HG02588 (cell line): ENCODE measurements at regions not wholly inside any gene's neighbourhood (a gene's known extent, or its start where the extent isn't known, plus 50 kb on each side); places are given as distances from the start of the nearest gene placed in this dataset.
"Not testable (repeated sequence)": the region's sequence is repeated elsewhere in the genome, so short reads cannot be mapped to it uniquely, and the experiment has no call there.

Experiments used
- ATAC-seq: cut with Tn5 transposase; IDR thresholded peaks from one replicate; pipeline ENCODE4 v1.9.1; 2021; ENCODE audit warnings: mild to moderate bottlenecking, moderate library complexity; ENCODE audit not compliant: unreplicated experiment

- no peak for ATAC-seq
Measured at GRCh38 chr5:98175474-98175873, 598.0 kb upstream of the RGMB start.

GRCh38 chr5:98179791-98180755 lies 593.4 kb upstream of the RGMB start:
- no peak for ATAC-seq

DNA sequence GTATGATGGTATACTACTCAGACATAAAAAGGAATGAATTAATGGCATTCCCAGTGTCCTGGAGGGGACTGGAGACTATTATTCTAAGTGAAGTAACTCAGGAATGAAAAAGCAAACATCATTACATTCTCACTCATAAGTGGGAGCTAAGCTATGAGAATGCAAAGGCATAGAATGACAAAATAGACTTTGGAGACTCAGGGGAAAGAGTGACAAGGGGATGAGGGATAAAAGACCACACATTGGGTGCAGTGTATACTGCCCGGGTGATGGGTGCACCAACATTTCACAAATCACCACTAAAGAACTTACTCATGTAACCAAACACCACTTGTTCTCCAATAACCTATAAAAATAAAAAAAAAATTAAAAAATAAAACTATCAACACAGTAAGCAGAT lies 587.3 kb upstream of the RGMB start:
- no peak for ATAC-seq

GRCh38 chr5:98187945-98188344 lies 585.5 kb upstream of the RGMB start:
- ATAC-seq = no peak

DNA sequence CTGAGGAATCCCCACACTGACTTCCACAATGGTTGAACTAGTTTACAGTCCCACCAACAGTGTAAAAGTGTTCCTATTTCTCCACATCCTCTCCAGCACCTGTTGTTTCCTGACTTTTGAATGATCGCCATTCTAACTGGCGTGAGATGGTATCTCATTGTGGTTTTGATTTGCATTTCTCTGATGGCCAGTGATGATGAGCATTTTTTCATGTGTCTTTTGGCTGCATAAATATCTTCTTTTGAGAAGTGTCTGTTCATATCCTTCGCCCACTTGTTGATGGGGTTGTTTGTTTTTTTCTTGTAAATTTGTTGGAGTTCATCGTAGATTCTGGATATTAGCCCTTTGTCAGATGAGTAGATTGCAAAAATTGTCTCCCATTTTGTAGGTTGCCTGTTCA lies 583.1 kb upstream of the RGMB start:
- not testable (repeated sequence) for ATAC-seq

DNA sequence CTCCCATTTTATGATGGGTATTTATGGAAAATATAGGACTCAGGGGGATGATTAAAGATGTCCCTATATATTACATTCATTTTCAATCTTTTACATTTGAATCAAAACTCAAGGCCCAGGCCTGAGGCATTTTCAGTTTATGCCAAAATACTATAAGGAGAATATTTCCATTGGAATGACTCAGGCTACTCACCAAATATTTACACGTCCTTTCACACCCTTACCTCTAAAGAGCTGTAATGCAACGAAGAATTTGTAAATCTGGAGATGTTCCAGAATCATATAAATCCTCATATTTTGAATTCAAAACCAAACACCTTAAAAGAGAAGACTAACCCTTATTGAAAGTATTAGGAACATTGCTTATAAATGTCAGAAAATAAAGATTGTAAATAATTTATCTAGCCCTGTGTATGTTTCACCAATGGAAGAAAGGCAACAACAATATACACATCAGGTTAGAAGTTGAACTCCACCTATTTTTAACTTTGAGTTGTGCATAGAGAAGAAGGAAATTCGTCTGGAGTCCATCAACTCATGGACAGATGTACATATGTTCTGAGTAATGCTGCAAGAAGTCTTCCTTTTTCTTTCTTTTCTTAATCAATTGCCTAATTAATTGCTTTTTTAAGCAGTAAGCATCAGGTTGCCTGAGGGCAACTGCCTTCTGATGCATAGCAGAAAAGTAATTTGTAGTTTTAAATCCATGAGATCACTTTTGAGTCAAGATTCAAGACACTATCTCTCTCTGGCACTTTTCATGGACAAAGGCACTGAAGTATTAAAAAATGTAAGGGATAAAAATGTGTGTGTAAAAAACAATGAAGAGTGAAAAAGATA lies 579.3 kb upstream of the RGMB start:
- ATAC-seq = no peak

- ATAC-seq = no peak
Measured at GRCh38 chr5:98200726-98201541, 572.5 kb upstream of the RGMB start.

- ATAC-seq = no peak
Measured at GRCh38 chr5:98204798-98205197, 568.7 kb upstream of the RGMB start.

DNA sequence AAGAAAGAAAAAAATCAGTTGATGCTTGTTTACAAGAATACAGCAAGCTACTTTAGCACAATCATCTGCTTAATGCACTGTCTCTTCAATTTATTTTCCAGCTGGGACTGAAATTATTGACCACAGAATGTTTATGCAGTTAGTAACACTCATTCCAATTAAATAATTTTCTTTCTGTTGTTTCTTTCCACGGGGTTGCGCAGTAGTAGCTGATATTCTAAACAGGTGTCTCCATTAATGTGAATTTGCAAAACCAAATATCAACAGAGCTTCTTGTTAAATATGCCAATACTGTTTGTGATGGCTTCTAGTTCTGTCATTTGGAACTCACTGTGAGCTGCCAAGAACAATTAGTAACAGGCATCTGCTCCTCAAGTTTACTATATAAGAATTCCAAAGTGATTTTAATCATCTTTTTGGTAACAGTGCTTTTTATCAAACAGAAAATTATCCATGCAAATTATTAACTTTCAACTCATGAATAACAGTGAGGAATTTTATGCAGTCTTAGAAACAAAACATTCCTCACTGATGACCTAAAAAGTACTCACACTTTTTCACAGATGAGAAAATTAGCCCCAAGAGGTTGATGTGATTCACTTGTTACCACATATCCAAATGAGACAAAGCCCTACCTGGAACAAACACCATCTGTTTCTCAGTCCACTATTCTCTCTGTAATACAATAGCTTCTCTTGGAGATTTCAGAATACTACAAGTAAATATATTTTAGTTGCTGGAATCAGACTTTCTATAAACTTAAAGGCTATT lies 567.6 kb upstream of the RGMB start:
- ATAC-seq = no peak

DNA sequence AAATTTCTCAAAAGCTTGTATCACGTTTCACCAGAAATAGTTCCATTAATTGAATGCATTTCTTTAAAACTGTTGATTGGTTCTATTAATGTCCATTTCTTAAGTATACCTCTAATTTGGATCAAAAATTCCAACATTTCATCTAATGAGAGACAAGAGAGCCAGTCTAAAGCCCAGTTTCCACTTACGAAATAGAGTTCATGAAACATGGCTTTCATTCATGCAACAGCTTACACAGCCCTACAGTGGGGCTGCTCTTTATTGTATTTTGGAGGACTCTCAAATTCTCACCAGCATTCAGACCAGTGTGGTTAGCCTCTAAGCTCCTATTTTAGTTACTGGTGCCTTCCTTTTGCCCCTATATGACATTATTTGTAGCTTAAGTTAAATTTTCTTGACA lies 566.9 kb upstream of the RGMB start:
- ATAC-seq = no peak

- ATAC-seq = no peak
Measured at GRCh38 chr5:98209418-98209817, 564.0 kb upstream of the RGMB start.

DNA sequence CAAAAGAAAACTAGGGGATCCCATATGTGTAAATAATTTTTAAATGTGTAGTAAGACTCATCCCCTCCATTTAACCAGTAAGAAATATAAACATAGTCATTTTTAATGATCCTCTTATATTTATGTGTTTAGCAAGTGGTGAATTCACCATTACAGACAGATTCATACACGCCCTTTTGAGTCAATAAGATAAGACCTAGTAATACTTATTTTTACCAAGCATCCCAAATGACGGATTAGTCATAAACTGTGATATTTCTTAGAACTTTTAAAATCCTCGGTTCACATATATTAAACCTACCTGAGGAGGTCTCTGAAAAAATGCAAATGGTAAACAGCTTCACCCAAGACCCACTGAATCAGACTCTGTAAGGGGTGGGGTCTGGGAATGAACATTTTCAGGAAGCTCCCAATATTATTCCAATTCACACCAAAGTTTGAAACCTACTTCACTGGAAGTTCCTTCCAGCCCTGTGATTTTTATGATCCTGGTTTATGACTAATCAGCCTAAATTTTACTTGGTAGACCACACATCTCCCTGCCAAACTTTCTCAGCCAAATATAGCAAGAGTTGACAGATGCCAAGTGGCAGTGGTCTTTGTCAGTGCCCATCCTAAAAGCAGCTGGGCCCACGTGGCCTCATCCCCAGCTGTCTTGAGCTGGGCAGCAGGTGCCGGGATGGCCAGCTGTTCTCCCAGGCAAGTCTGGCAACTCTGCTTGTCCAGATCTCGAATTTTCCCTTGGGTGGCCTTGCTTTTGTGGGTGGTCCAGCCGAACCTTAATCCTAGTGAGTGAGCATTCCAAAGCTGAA lies 559.0 kb upstream of the RGMB start:
- no peak for ATAC-seq

DNA sequence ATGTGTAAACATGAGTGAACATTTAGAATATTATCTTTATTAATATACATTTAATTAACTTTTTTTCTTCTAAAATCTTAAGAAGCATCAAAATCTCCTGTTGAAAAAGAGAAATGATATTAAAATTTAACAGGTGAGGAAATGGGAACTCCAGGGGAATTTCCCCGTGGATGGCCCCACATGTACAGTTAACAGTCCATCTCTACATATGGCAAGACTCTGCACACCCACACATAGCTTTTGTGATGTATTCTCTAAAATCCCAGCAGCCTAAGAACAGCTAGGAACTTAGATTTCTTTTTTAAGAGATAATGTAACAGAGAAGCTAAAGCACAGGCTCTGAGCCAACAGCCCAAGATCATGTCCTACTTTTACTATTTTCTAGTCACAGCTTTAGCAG lies 556.3 kb upstream of the RGMB start:
- ATAC-seq = no peak

- ATAC-seq = no peak
Measured at GRCh38 chr5:98218838-98219237, 554.6 kb upstream of the RGMB start.

DNA sequence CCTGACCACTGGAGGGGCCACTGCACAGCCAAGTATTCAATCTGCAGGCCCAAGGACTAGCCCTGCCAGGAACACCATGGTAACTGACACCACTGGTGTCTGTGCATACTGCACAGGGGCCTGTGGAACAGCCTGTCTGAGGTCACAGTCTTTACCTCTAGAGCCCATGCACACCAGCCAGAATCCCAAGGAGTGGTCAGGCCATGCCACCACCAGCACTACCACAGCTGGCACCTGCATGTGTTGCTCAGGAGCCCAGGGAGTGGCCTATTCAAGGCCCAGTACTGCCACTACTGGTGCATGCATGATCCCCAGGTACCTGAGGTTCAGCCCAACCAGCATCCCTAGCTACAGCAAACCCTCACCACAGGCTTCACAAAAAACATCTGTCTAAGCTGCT lies 546.0 kb upstream of the RGMB start:
- no peak for ATAC-seq

DNA sequence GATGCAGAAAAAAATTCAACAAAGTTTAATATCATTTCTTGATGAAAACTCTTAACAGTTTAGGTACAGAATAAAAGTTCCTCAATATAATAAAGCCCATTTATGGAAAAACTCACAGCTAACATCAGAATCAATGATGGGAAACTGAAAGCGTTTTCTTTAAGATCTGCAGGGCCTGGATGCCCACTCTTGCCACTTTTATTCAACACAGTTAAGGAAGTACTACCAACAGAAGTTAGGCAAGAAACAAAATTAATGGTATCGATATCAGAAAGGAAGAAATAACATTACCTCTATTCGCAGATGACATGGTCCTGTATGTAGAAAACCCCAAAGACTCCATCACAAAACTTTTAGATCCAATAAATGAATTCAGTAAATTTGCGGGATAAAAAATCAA lies 542.4 kb upstream of the RGMB start:
- ATAC-seq = no peak

- ATAC-seq = not testable (repeated sequence)
Measured at GRCh38 chr5:98237794-98238193, 535.7 kb upstream of the RGMB start.

DNA sequence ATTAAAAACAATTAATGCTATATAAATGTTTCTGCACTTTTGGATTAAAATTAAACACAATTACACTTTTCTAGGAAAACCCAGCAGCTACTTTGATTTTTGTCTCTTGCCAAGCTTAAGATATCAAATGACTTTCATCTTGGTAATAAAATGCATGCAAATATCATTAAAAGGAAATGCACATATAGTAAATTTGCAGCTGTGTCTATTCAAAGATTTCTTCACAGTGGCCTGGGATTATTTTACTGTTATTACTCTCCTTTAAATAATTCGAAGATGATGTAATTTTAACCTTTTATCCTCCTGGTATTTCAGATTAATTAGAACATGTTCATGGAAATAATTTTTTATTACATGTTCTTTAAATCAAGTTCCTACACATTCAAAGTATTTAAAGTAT lies 529.5 kb upstream of the RGMB start:
- ATAC-seq = no peak

GRCh38 chr5:98248949-98249348 lies 524.5 kb upstream of the RGMB start:
- ATAC-seq = no peak
